ENCODE measurements at regions not wholly inside any gene's neighbourhood (a gene's known extent, or its start where the extent isn't known, plus 50 kb on each side); places are given as distances from the start of the nearest gene placed in this dataset.

GRCh38 chr2:5538772-5539171, 153.4 kb upstream of the SOX11 start:
- TF ChIP-seq NCOA1 (CRISPR knock-in tag; IDR thresholded peaks at IDR 0.05) (no peak), SP1 (IDR thresholded peaks at IDR 0.05) (no peak), SP1 (CRISPR knock-in tag; IDR thresholded peaks at IDR 0.05) (no peak), FOXA1 (IDR thresholded peaks at IDR 0.05) (no peak), FOXA1 (CRISPR knock-in tag; IDR thresholded peaks at IDR 0.05) (no peak), CREM (IDR thresholded peaks at IDR 0.05) (no peak), CREM (CRISPR knock-in tag; IDR thresholded peaks at IDR 0.05) (no peak)
- TF ChIP-seq, protein P1, sequence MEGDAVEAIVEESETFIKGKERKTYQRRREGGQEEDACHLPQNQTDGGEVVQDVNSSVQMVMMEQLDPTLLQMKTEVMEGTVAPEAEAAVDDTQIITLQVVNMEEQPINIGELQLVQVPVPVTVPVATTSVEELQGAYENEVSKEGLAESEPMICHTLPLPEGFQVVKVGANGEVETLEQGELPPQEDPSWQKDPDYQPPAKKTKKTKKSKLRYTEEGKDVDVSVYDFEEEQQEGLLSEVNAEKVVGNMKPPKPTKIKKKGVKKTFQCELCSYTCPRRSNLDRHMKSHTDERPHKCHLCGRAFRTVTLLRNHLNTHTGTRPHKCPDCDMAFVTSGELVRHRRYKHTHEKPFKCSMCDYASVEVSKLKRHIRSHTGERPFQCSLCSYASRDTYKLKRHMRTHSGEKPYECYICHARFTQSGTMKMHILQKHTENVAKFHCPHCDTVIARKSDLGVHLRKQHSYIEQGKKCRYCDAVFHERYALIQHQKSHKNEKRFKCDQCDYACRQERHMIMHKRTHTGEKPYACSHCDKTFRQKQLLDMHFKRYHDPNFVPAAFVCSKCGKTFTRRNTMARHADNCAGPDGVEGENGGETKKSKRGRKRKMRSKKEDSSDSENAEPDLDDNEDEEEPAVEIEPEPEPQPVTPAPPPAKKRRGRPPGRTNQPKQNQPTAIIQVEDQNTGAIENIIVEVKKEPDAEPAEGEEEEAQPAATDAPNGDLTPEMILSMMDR (CRISPR knock-in tag; IDR thresholded peaks at IDR 0.05): no peak
